Keratinocyte (primary cell): ENCODE measurements at regions not wholly inside any gene's neighbourhood (a gene's known extent, or its start where the extent isn't known, plus 50 kb on each side); places are given as distances from the start of the nearest gene placed in this dataset.

ENCODE experiments used
- DNase-seq: peaks from one replicate; pipeline ENCODE4 v3.0.0-alpha.2; 2011; ENCODE audit warnings: low read depth, missing footprints, low spot score
- FAIRE-seq: peaks from 2 replicates; lab custom pipeline; 2011; peaks lifted over from hg19 to GRCh38; lab: Jason Lieb, UNC
- H2AFZ ChIP-seq: 2 replicates; pipeline ENCODE4 v1.6.0; 2012; ENCODE audit warnings: low read length, control low read depth, inconsistent platforms; ENCODE audit not compliant: control insufficient read depth
- H3K27ac ChIP-seq: 2 replicates; pipeline ENCODE4 v1.5.1; 2011; ENCODE audit warnings: low read length; ENCODE audit not compliant: control insufficient read depth, insufficient read depth
- H3K27me3 ChIP-seq: 3 replicates; pipeline ENCODE4 v1.6.0; 2011; ENCODE audit warnings: low read length; ENCODE audit not compliant: control insufficient read depth, insufficient read depth; ENCODE audit errors: extremely low read depth
- H3K36me3 ChIP-seq, 2 experiments: 2 replicates in 1 of 2; 3 replicates in 1 of 2; pipeline ENCODE4 v1.5.1; 2011; ENCODE audit warnings: low read length in 2 of 2, mild to moderate bottlenecking in 1 of 2; ENCODE audit not compliant: control insufficient read depth in 2 of 2, insufficient read depth in 2 of 2; ENCODE audit errors: extremely low read depth in 1 of 2
- H3K4me1 ChIP-seq: 3 replicates; pipeline ENCODE4 v1.5.1; 2011; ENCODE audit warnings: low read length; ENCODE audit not compliant: control insufficient read depth, insufficient read depth; ENCODE audit errors: extremely low read depth
- H3K4me2 ChIP-seq: 3 replicates; pipeline ENCODE4 v1.6.0; 2011; ENCODE audit warnings: low read depth, low read length; ENCODE audit not compliant: control insufficient read depth, insufficient read depth; ENCODE audit errors: extremely low read depth
- H3K4me3 ChIP-seq, 3 experiments: fragments of 200-600 bp in 1 of 3; sonication (generic) in 1 of 3; 2 replicates in 2 of 3; 3 replicates in 1 of 3; pipeline ENCODE4 v1.5.1; 2011 to 2016; ENCODE audit warnings: low read length in 3 of 3, mild to moderate bottlenecking in 3 of 3, control low read depth in 2 of 3, inconsistent platforms in 1 of 3, low read depth in 1 of 3, mixed read lengths in 1 of 3, mixed run types in 1 of 3, moderate library complexity in 1 of 3; ENCODE audit not compliant: control insufficient read depth in 2 of 3, insufficient read depth in 2 of 3; ENCODE audit errors: extremely low read depth in 1 of 3
- H3K79me2 ChIP-seq: 2 replicates; pipeline ENCODE4 v1.6.0; 2012; ENCODE audit warnings: low read length; ENCODE audit not compliant: control insufficient read depth, insufficient read depth
- H3K9ac ChIP-seq: 3 replicates; pipeline ENCODE4 v1.6.0; 2011; ENCODE audit warnings: low read length; ENCODE audit not compliant: control insufficient read depth, insufficient read depth; ENCODE audit errors: extremely low read depth
- H3K9me1 ChIP-seq: 3 replicates; pipeline ENCODE4 v1.6.0; 2011; ENCODE audit warnings: low read length; ENCODE audit not compliant: control insufficient read depth, insufficient read depth; ENCODE audit errors: extremely low read depth
- H3K9me3 ChIP-seq: 2 replicates; pipeline ENCODE4 v1.5.1; 2012; ENCODE audit warnings: low read depth, low read length; ENCODE audit not compliant: control insufficient read depth
- H4K20me1 ChIP-seq: 3 replicates; pipeline ENCODE4 v1.6.0; 2011; ENCODE audit warnings: low read length; ENCODE audit not compliant: control insufficient read depth, insufficient read depth; ENCODE audit errors: extremely low read depth
- EZH2 ChIP-seq: IDR thresholded peaks from one replicate; pipeline ENCODE4 v1.6.1; 2012; ENCODE audit warnings: inconsistent platforms, mild to moderate bottlenecking, low read length, moderate library complexity
- dilution Hi-C: fragments of 300-500 bp; cut with MboI; formaldehyde crosslinking; loops from one replicate; pipeline ENCODE4 v1.7.0; 2020; ENCODE audit warnings: low sequenced_read_pairs; ENCODE audit not compliant: extremely low pct_ligation_motif_present
- TF ChIP-seq, protein P1 (sequence below), 3 experiments: IDR thresholded peaks in 1 of 3; conservative IDR thresholded peaks in 1 of 3; optimal IDR thresholded peaks in 1 of 3; 2 replicates in 2 of 3; 3 replicates in 1 of 3; pipeline versions ENCODE3 to v1.5.1; 2011; ENCODE audit warnings: low read length in 3 of 3, mild to moderate bottlenecking in 3 of 3, moderate library complexity in 2 of 3, control low read depth in 1 of 3, inconsistent platforms in 1 of 3; ENCODE audit not compliant: insufficient read depth in 2 of 3; ENCODE audit errors: extremely low read depth in 1 of 3

DNA sequence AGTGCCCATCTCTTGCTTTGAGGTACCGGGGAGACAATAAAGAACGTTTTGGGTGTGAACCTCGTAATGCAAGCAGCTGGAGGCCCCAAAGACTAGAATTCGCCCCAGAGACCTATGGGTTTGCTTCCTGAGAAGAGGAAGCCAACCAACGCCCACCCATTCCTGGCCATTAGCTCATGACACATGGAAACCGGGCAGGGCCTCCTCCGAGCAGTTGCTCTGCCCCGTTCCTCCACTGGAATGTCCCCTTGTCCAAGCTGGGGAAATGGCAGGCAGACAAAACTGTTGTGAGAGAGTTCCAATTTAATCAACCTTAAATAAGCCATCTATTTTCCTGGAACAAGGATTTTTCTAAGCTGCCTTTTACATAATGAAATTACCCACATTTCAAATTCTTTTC, 250.9 kb upstream of the IGF1R start:
- Histone ChIP-seq H3K9me3 (no peaks in the 10 kb centered on the region), H3K9ac (no peak overlapping the region), H3K27ac (no peak overlapping the region), H2AFZ (no peak overlapping the region), H3K9me1 (no peaks in the 10 kb centered on the region), H4K20me1 (no peaks in the 10 kb centered on the region), H3K4me1 (no peaks in the 10 kb centered on the region), H3K36me3 (no peaks in the 10 kb centered on the region), H3K27me3 (peaks cover 7% of the 10 kb centered on the region), H3K4me3 (no peak overlapping the region), H3K4me2 (no peak overlapping the region), H3K79me2 (no peaks in the 10 kb centered on the region)
- no peak for FAIRE-seq
- no peak for DNase-seq
- dilution Hi-C loops: no loop called here
- TF ChIP-seq EZH2: no peak
- TF ChIP-seq, protein P1, sequence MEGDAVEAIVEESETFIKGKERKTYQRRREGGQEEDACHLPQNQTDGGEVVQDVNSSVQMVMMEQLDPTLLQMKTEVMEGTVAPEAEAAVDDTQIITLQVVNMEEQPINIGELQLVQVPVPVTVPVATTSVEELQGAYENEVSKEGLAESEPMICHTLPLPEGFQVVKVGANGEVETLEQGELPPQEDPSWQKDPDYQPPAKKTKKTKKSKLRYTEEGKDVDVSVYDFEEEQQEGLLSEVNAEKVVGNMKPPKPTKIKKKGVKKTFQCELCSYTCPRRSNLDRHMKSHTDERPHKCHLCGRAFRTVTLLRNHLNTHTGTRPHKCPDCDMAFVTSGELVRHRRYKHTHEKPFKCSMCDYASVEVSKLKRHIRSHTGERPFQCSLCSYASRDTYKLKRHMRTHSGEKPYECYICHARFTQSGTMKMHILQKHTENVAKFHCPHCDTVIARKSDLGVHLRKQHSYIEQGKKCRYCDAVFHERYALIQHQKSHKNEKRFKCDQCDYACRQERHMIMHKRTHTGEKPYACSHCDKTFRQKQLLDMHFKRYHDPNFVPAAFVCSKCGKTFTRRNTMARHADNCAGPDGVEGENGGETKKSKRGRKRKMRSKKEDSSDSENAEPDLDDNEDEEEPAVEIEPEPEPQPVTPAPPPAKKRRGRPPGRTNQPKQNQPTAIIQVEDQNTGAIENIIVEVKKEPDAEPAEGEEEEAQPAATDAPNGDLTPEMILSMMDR (optimal IDR thresholded peaks at IDR 0.05 in 1 of 3, IDR thresholded peaks at IDR 0.05 in 1 of 3, conservative IDR thresholded peaks at IDR 0.05 in 1 of 3; ENCODE audit: extremely low read depth in 1 of 3, insufficient read depth in 2 of 3, low read length in 3 of 3): no peak

DNA sequence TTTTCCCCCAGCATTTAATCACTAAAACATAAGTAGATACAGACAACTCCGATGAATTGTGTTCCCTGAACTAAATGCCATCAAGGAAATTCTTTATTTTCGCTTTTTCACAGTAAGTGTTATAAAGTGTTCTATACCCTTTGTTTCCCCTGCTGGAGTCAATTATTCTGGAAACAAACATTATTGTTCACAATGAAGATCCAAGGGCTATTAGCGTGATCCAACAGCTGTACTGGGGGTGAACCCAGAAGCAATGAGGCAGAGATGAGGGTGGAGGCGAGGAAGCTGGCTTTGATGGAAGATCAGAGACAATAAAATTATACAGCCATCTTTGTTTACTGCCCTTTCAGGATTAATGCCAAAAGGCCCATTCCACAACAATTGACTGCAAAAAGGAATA, 250.3 kb upstream of the IGF1R start:
- FAIRE-seq (no peak), DNase-seq (no peak)
- Histone ChIP-seq H3K4me3 (no peak overlapping the region), H3K79me2 (no peaks in the 10 kb centered on the region), H2AFZ (no peak overlapping the region), H4K20me1 (no peaks in the 10 kb centered on the region), H3K9ac (no peak overlapping the region), H3K4me2 (no peak overlapping the region), H3K27ac (no peak overlapping the region), H3K27me3 (peaks cover 7% of the 10 kb centered on the region), H3K9me1 (no peaks in the 10 kb centered on the region), H3K4me1 (no peaks in the 10 kb centered on the region), H3K9me3 (no peaks in the 10 kb centered on the region), H3K36me3 (no peaks in the 10 kb centered on the region)
- no peak for TF ChIP-seq EZH2
- TF ChIP-seq, protein P1 (optimal IDR thresholded peaks at IDR 0.05 in 1 of 3, IDR thresholded peaks at IDR 0.05 in 1 of 3, conservative IDR thresholded peaks at IDR 0.05 in 1 of 3; ENCODE audit: extremely low read depth in 1 of 3, insufficient read depth in 2 of 3, low read length in 3 of 3): no peak
- dilution Hi-C loops: no loop called here
